ENCODE measurements at regions not wholly inside any gene's neighbourhood (a gene's known extent, or its start where the extent isn't known, plus 50 kb on each side); places are given as distances from the start of the nearest gene placed in this dataset.

DNA sequence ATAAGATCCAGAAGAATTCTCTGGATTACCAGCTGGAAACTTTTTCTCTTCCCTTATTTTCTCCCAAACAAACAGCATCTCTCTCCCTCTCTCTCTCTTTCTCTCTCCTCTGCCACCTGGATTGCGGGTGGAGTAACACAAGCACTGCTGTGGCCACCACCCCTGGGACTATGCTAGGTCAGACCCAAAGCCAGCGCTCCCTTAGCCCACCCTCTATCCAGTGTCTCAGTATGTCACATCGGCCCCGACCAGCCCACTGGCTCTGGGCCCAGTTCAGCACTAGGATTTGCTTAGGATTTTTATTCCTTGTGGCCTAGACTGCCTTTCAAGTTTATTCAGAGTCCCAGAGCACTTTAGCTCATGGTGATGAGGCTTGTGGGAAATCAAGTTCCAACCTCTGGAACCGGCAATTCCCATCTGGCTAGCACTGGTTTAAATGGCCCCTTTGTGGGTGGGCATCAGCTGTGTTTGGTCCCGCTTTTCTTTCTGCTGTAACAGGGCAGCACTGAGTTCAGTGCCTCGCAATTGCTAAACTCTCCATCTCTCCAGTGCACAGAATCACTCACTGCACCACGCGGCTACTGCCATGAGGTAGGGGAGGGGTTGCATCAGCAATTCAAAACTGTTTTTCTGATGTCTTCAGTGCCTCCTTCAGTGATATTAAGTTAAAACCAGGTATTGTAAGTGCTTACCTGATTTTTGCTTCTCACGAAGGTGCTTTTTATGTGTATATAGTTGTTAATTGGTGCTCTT lies 1623.1 kb downstream of the SLITRK5 start:
- H2AFZ ChIP-seq (ENCODE audit: low read depth, low read length) = no peak overlapping the region
- no peak overlapping the region for H3K4me3 ChIP-seq
- no peaks in the 10 kb centered on the region for H4K20me1 ChIP-seq (replicated peaks; ENCODE audit: control insufficient read depth, insufficient read depth, low read length)
- intact Hi-C loops (cut with micrococcal nuclease) = no loop called here
- H3K36me3 ChIP-seq (ENCODE audit: control insufficient read depth, insufficient read depth, low read length) = no peaks in the 10 kb centered on the region
- no peak overlapping the region for H3K4me2 ChIP-seq (ENCODE audit: insufficient read depth, low read length)
- no peaks in the 10 kb centered on the region for H3K79me2 ChIP-seq (ENCODE audit: control insufficient read depth, insufficient read depth, low read length)
- POLR2A ChIA-PET = no interaction called here
- no peaks in the 10 kb centered on the region for H3K9me3 ChIP-seq (replicated peaks; ENCODE audit: control insufficient read depth, insufficient read depth, low read depth, low read length)
- DNase-seq (ENCODE audit: extremely low read depth in 1 of 4, low spot score in 3 of 4) (no peak), ATAC-seq (no peak), FAIRE-seq (no peak)
- CTCF ChIA-PET (ENCODE audit: low intra/inter-chr PET ratio) = no interaction called here
- WGBS (ENCODE audit: insufficient coverage, low coverage, missing lambda C conversion rate) = 16% methylated on average over 5 of the region's 10 CpGs
- H3K9me1 ChIP-seq (ENCODE audit: control insufficient read depth, insufficient read depth, low read length) = no peaks in the 10 kb centered on the region
- TF ChIP-seq ATF7 (IDR thresholded peaks at IDR 0.05) (no peak), MEIS2 (IDR thresholded peaks at IDR 0.05; ENCODE audit: partially characterized antibody) (no peak), FOSL1 (tag; conservative IDR thresholded peaks at IDR 0.05) (no peak), ZNF699 (CRISPR knock-in tag; IDR thresholded peaks at IDR 0.05; ENCODE audit: insufficient replicate concordance) (no peak), ZNF586 (CRISPR knock-in tag; conservative IDR thresholded peaks at IDR 0.05) (no peak), HNRNPH1 (optimal IDR thresholded peaks at IDR 0.05; ENCODE audit: low read depth, low read length) (no peak), SMAD1 (IDR thresholded peaks at IDR 0.05; ENCODE audit: low read depth, low read length, partially characterized antibody) (no peak), PHF8 (IDR thresholded peaks at IDR 0.05; ENCODE audit: borderline replicate concordance, low read length) (no peak), CBFA2T2 (conservative IDR thresholded peaks at IDR 0.05) (no peak), ZC3H8 (IDR thresholded peaks at IDR 0.05) (no peak), GABPB2 (CRISPR knock-in tag; conservative IDR thresholded peaks at IDR 0.05) (no peak)
- TF ChIP-seq, protein P1, sequence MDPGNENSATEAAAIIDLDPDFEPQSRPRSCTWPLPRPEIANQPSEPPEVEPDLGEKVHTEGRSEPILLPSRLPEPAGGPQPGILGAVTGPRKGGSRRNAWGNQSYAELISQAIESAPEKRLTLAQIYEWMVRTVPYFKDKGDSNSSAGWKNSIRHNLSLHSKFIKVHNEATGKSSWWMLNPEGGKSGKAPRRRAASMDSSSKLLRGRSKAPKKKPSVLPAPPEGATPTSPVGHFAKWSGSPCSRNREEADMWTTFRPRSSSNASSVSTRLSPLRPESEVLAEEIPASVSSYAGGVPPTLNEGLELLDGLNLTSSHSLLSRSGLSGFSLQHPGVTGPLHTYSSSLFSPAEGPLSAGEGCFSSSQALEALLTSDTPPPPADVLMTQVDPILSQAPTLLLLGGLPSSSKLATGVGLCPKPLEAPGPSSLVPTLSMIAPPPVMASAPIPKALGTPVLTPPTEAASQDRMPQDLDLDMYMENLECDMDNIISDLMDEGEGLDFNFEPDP (CRISPR knock-in tag; IDR thresholded peaks at IDR 0.05) = no peak
- TF ChIP-seq, protein P2, sequence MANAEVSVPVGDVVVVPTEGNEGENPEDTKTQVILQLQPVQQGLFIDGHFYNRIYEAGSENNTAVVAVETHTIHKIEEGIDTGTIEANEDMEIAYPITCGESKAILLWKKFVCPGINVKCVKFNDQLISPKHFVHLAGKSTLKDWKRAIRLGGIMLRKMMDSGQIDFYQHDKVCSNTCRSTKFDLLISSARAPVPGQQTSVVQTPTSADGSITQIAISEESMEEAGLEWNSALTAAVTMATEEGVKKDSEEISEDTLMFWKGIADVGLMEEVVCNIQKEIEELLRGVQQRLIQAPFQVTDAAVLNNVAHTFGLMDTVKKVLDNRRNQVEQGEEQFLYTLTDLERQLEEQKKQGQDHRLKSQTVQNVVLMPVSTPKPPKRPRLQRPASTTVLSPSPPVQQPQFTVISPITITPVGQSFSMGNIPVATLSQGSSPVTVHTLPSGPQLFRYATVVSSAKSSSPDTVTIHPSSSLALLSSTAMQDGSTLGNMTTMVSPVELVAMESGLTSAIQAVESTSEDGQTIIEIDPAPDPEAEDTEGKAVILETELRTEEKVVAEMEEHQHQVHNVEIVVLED (CRISPR knock-in tag; IDR thresholded peaks at IDR 0.05) = no peak
- TF ChIP-seq, protein P3, sequence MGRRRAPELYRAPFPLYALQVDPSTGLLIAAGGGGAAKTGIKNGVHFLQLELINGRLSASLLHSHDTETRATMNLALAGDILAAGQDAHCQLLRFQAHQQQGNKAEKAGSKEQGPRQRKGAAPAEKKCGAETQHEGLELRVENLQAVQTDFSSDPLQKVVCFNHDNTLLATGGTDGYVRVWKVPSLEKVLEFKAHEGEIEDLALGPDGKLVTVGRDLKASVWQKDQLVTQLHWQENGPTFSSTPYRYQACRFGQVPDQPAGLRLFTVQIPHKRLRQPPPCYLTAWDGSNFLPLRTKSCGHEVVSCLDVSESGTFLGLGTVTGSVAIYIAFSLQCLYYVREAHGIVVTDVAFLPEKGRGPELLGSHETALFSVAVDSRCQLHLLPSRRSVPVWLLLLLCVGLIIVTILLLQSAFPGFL (CRISPR knock-in tag; IDR thresholded peaks at IDR 0.05) = no peak
- TF ChIP-seq, protein P4, sequence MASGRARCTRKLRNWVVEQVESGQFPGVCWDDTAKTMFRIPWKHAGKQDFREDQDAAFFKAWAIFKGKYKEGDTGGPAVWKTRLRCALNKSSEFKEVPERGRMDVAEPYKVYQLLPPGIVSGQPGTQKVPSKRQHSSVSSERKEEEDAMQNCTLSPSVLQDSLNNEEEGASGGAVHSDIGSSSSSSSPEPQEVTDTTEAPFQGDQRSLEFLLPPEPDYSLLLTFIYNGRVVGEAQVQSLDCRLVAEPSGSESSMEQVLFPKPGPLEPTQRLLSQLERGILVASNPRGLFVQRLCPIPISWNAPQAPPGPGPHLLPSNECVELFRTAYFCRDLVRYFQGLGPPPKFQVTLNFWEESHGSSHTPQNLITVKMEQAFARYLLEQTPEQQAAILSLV (tag; IDR thresholded peaks at IDR 0.05) = no peak
- H3K9ac ChIP-seq (ENCODE audit: insufficient read depth in 1 of 2, low read depth in 2 of 2, low read length in 2 of 2) = no peak overlapping the region
- no TSS peak for BruUV-seq (replicated peaks)
- no peaks in the 10 kb centered on the region for H3K4me1 ChIP-seq (replicated peaks in 1 of 2; ENCODE audit: control insufficient read depth in 2 of 2, insufficient read depth in 2 of 2, low read length in 2 of 2)
- in situ Hi-C loops (cut with MboI) = no loop called here
- no peak overlapping the region for H3K27ac ChIP-seq (ENCODE audit: extremely low read depth, low read depth, low read length)
- no peaks in the 10 kb centered on the region for H3K27me3 ChIP-seq (ENCODE audit: control insufficient read depth in 2 of 2, insufficient read depth in 2 of 2, low read length in 2 of 2)

Data from K562 (cell line).